GM12873 (cell line): ENCODE measurements at regions not wholly inside any gene's neighbourhood (a gene's known extent, or its start where the extent isn't known, plus 50 kb on each side); places are given as distances from the start of the nearest gene placed in this dataset.

Experiments
- TF ChIP-seq, protein P1 (sequence below): IDR thresholded peaks from 2 replicates; pipeline ENCODE4 v1.5.1; 2012; ENCODE audit warnings: low read depth, mild to moderate bottlenecking, moderate library complexity, low read length, control low read depth; ENCODE audit not compliant: insufficient read depth; ENCODE audit errors: missing control alignments

- TF ChIP-seq, protein P1, sequence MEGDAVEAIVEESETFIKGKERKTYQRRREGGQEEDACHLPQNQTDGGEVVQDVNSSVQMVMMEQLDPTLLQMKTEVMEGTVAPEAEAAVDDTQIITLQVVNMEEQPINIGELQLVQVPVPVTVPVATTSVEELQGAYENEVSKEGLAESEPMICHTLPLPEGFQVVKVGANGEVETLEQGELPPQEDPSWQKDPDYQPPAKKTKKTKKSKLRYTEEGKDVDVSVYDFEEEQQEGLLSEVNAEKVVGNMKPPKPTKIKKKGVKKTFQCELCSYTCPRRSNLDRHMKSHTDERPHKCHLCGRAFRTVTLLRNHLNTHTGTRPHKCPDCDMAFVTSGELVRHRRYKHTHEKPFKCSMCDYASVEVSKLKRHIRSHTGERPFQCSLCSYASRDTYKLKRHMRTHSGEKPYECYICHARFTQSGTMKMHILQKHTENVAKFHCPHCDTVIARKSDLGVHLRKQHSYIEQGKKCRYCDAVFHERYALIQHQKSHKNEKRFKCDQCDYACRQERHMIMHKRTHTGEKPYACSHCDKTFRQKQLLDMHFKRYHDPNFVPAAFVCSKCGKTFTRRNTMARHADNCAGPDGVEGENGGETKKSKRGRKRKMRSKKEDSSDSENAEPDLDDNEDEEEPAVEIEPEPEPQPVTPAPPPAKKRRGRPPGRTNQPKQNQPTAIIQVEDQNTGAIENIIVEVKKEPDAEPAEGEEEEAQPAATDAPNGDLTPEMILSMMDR: no peak
Measured at GRCh38 chr2:222088561-222088960, 210.2 kb downstream of the PAX3 start.

GRCh38 chr2:222087998-222088397 lies 210.8 kb downstream of the PAX3 start:
- TF ChIP-seq, protein P1: no peak

- TF ChIP-seq, protein P1: no peak
Measured at GRCh38 chr2:222082201-222082600, 216.6 kb downstream of the PAX3 start.

GRCh38 chr2:222080141-222080540 lies 218.7 kb downstream of the PAX3 start:
- TF ChIP-seq, protein P1: no peak

GRCh38 chr2:222076973-222077690 lies 221.7 kb downstream of the PAX3 start:
- TF ChIP-seq, protein P1: no peak

- TF ChIP-seq, protein P1: no peak
Measured at GRCh38 chr2:222074674-222075073, 224.1 kb downstream of the PAX3 start.

GRCh38 chr2:222071911-222072310 lies 226.9 kb downstream of the PAX3 start:
- TF ChIP-seq, protein P1: no peak
